ENCODE measurements at regions not wholly inside any gene's neighbourhood (a gene's known extent, or its start where the extent isn't known, plus 50 kb on each side); places are given as distances from the start of the nearest gene placed in this dataset.
"Not testable (repeated sequence)": the region's sequence is repeated elsewhere in the genome, so short reads cannot be mapped to it uniquely, and the experiment has no call there.

DNA sequence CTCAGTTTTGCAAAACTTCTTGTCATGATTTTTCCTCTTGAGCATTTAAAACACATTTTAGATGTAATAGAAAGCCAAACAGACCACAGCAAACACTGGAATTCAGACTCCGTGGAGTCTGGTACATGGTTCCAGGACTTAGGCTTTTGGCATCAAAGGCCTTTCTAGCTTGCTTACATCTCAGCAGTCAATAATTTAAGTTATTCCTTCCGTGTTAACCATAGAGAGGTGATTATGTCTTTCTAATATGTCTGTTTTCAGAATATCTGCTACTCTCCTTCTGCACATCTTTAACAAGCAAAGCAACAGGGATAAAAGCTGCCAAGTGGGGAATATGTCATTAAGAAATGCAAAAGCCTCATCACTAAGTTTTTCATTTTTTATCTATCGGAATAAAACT is 171.7 kb upstream of the CRBN start:
- Mint-ChIP-seq H3K27me3 (no peaks in the 10 kb centered on the region), H3K9me3 (peaks cover 5% of the 10 kb centered on the region), H3K4me3 (no peak overlapping the region), H3K4me1 (ENCODE audit: low read depth) (no peaks in the 10 kb centered on the region), H3K27ac (no peak overlapping the region), H3K36me3 (ENCODE audit: low read depth) (no peaks in the 10 kb centered on the region)
- DNase-seq = no peak

DNA sequence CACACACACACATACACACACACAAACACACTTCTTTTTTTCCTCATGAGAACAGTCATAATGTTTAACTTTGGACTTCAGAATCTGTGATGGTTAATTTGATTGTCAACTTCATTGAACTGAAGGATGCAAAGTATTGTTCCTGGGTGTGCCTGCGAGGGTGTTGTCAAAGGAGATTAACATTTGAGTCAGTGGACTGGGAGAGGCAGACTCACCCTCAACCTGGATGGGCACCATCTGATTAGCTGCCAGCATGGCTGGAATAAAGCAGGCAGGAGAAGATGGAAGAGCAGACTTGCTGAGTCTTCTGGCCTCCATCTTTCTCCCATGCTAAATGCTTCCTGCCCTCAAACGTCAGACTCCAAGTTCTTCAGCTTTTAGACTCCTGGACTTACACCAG is 167.6 kb upstream of the CRBN start:
- not testable (repeated sequence) for H3K4me1 Mint-ChIP-seq (ENCODE audit: low read depth); H3K27ac Mint-ChIP-seq; DNase-seq; H3K4me3 Mint-ChIP-seq; H3K36me3 Mint-ChIP-seq (ENCODE audit: low read depth); H3K9me3 Mint-ChIP-seq; H3K27me3 Mint-ChIP-seq

DNA sequence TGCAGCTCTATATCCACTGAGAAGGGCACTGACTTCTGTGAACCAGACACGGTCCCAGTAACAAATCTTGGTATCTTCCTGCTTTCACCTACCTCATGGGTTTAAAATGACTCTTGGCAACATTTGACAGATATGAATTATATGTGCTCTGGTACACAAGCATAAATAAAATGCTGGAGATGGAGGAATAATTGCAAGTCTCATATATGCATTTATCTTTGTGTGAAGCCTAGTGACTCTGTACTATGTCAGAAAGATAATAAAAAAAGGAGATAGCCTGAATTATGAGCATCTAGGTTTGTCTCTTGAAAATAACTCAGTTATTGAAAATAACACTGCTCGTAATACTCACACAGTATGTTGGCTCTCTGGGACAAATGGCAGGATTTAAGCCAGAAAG is 167.1 kb upstream of the CRBN start:
- H3K4me1 Mint-ChIP-seq (ENCODE audit: low read depth) = no peaks in the 10 kb centered on the region
- no peak overlapping the region for H3K4me3 Mint-ChIP-seq
- H3K9me3 Mint-ChIP-seq = peaks cover 5% of the 10 kb centered on the region
- H3K27ac Mint-ChIP-seq = no peak overlapping the region
- no peaks in the 10 kb centered on the region for H3K27me3 Mint-ChIP-seq
- no peaks in the 10 kb centered on the region for H3K36me3 Mint-ChIP-seq (ENCODE audit: low read depth)
- no peak for DNase-seq

DNA sequence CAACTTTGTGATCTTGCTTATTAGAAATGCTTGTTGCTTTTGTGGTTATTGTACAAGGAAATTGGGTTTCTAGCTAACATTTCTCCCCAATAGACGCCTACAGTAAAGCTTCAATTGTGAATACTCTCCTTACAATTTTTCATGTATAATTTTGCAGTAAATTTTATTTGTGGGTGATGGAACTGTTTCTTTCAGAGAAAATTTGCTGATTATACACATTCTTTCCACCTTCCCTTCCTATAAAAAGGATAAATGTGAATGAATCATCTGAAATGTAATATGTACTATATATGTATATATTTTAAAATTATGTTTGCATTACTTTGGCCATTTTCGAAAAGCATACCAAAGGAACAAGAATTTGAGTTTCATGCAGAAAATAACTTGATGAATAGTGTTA is 162.7 kb upstream of the CRBN start:
- H3K4me3 Mint-ChIP-seq = no peak overlapping the region
- no peaks in the 10 kb centered on the region for H3K4me1 Mint-ChIP-seq (ENCODE audit: low read depth)
- no peak overlapping the region for H3K27ac Mint-ChIP-seq
- no peaks in the 10 kb centered on the region for H3K36me3 Mint-ChIP-seq (ENCODE audit: low read depth)
- no peak for DNase-seq
- no peaks in the 10 kb centered on the region for H3K27me3 Mint-ChIP-seq
- H3K9me3 Mint-ChIP-seq = no peaks in the 10 kb centered on the region

DNA sequence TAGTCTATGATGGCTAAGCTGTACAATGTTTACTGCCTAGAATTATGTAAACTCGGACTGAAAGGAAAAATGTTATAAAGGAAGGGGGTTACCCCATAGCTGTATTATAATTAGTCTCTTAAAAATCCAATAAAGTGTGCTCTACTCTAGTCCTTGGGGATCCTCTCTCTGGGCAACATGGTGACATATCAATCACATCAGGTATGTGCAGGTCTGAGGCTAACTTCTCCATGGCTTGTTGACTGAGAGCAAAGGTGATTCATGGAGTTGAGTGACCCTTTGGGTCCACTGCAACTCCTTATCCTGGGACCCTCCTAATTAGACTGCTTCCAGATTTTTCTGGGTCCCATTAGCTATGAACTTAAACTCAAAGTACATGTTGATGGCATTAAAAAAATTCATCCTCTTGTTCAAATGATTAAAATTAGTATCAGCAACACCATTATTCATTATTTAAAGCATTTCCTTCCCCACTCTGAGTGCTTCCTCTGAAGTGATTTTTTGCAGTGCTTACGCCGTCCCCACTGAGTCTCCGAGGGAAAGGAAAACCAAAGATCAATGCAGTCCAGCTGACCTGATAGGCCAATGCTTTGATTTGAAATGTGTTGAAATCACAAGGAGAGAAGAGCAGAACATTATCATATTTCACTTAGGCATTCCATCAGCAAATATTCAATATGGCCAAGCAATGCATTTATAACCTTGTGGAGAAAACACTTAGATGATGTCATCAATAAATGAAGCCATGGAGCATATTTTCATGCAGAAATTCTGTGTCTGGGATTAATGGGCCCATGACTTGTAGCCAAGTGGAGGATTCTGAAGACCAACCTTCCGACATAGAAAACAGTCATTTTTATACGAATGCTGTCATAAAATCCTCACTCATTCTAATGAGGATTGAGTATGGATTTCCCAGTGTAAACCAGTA is 161.7 kb upstream of the CRBN start:
- Mint-ChIP-seq H3K4me1 (ENCODE audit: low read depth) (no peaks in the 10 kb centered on the region), H3K27ac (no peak overlapping the region)
- DNase-seq = no peak

DNA sequence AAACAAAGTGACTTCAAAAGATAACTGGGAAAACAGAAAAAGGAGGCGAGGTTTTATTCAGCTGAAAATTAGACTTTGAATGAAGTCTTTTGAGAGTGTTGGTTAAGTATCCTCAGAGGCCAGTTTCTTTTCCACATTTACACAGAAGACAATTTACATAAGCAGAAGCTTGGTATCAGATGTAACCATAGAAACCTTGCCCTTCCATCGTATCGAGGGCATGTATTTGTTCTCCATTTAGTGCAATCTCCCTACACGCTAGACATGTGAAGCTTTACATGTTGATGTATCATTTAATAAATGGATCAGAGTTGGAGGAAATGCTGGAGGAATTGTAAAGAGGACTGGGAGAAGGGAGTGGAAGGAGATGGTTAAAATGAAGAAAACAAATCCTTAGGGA is 161.0 kb upstream of the CRBN start:
- H3K36me3 Mint-ChIP-seq (ENCODE audit: low read depth) = no peaks in the 10 kb centered on the region
- no peaks in the 10 kb centered on the region for H3K9me3 Mint-ChIP-seq
- H3K4me1 Mint-ChIP-seq (ENCODE audit: low read depth) = no peaks in the 10 kb centered on the region
- no peak overlapping the region for H3K27ac Mint-ChIP-seq
- no peaks in the 10 kb centered on the region for H3K27me3 Mint-ChIP-seq
- H3K4me3 Mint-ChIP-seq = no peak overlapping the region
- DNase-seq = no peak

More for the DNA sequence above, 161.7 kb upstream of the CRBN start:
- H3K9me3 Mint-ChIP-seq = no peaks in the 10 kb centered on the region
- no peaks in the 10 kb centered on the region for H3K36me3 Mint-ChIP-seq (ENCODE audit: low read depth)
- no peaks in the 10 kb centered on the region for H3K27me3 Mint-ChIP-seq
- no peak overlapping the region for H3K4me3 Mint-ChIP-seq

DNA sequence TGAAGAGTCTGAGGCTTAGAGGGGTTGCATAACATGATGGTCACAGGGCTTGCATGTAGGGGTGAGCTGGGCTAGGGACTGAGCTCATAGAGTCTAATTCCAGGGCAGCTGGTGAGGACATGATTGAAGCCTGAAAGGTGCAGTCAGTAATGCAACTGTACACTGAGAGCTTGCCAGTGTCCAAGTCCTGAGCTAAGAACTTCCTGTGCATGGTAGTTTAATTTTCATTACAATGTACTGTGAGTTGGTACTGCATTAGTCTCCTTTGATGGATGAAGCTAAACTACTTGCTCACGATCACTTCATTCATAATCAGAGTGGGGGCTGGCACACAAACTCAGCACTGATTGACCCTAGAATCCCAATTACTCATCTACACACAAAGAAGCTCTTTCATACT is 156.4 kb upstream of the CRBN start:
- H3K4me1 Mint-ChIP-seq (ENCODE audit: low read depth) = no peaks in the 10 kb centered on the region
- H3K4me3 Mint-ChIP-seq = no peak overlapping the region
- no peak for DNase-seq

DNA sequence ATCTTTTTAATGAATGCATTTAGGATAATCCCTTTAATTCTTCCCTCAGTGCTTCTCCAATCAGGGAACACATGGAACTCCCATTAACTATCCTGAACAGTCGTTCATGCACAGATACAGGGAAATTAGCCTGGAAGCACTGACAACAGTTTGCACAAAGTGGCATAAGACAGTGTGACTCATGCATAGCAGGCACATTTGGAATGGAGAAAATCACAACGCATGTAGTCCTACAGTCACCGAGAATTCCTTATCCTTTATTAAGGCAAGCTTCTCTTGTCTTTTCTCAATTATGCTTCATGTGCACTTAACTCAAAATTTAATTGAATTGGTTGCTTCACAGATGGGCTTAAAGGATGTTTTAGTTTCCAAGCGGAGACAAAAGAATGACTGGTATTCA is 155.0 kb upstream of the CRBN start:
- H3K4me3 Mint-ChIP-seq = no peak overlapping the region
- no peaks in the 10 kb centered on the region for H3K27me3 Mint-ChIP-seq
- no peak for DNase-seq
- H3K27ac Mint-ChIP-seq = no peak overlapping the region
- H3K9me3 Mint-ChIP-seq = no peaks in the 10 kb centered on the region
- H3K4me1 Mint-ChIP-seq (ENCODE audit: low read depth) = no peaks in the 10 kb centered on the region
- no peaks in the 10 kb centered on the region for H3K36me3 Mint-ChIP-seq (ENCODE audit: low read depth)

More for the DNA sequence above, 156.4 kb upstream of the CRBN start:
- Mint-ChIP-seq H3K36me3 (ENCODE audit: low read depth) (no peaks in the 10 kb centered on the region), H3K27ac (no peak overlapping the region), H3K9me3 (no peaks in the 10 kb centered on the region), H3K27me3 (no peaks in the 10 kb centered on the region)

DNA sequence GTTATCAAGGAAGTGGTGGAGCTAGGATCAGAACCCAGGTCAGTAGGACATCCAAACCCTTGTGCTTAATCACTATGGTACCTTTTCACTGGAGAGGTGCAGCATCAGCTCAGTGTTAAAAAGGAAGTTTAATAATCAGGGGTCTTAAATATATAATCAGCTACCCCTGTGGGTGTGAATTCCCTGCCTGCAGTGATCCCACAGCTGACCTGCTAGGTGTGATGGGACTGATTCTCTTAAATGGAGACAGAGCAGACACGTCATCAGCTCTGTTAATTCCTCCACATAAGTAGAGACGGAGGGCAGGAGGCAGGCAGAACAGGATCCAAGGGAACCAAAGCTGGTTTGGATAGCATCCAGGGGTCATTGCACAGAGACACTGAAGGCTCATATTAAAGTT is 154.1 kb upstream of the CRBN start:
- Mint-ChIP-seq H3K4me1 (ENCODE audit: low read depth) (no peaks in the 10 kb centered on the region), H3K9me3 (no peaks in the 10 kb centered on the region), H3K27me3 (no peaks in the 10 kb centered on the region), H3K27ac (no peak overlapping the region), H3K4me3 (no peak overlapping the region), H3K36me3 (ENCODE audit: low read depth) (no peaks in the 10 kb centered on the region)
- no peak for DNase-seq

DNA sequence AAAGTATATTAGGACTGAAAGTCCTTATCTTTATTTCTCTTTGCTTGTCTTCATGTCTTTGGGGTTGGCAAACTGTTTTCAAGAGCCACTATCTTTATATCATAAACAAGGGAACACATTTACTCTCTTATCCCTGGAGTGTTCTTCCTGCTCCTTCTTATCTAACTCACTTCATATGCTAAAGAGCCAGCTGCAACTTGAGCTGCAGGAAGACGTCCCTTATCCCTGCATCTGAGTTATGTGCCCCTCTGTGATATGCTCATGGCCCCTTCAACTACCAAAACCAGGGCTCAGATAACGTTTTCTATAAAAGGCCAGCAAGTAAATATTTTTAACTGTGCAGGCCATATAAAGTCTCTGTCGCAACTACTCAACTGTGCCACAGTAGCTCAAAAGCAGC is 137.0 kb upstream of the CRBN start:
- H3K36me3 Mint-ChIP-seq (ENCODE audit: low read depth) = no peaks in the 10 kb centered on the region
- no peak overlapping the region for H3K4me3 Mint-ChIP-seq
- H3K9me3 Mint-ChIP-seq = peaks cover 5% of the 10 kb centered on the region
- H3K4me1 Mint-ChIP-seq (ENCODE audit: low read depth) = no peaks in the 10 kb centered on the region
- DNase-seq = no peak
- H3K27ac Mint-ChIP-seq = no peak overlapping the region
- no peaks in the 10 kb centered on the region for H3K27me3 Mint-ChIP-seq

DNA sequence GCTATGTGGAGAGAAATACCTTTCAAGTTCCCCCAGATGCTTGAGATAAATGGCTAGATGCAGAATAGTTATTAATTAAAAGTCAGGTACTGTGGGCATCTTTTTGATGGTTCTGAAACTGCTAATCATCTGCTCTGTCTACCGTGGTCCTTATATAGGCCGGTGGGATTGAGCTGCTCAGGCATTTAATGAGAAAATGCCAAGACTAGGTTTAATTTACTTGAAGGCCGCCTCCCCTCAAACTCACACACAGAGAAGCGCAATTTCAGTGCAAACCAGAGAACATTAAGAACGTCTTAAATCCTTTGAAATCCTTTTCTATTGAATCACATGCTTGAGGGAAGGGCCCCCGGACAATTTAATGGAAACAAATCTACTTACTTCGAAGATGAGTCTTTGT is 136.4 kb upstream of the CRBN start:
- H3K9me3 Mint-ChIP-seq = peaks cover 5% of the 10 kb centered on the region
- no peak for DNase-seq
- no peaks in the 10 kb centered on the region for H3K4me1 Mint-ChIP-seq (ENCODE audit: low read depth)
- no peak overlapping the region for H3K4me3 Mint-ChIP-seq
- H3K27me3 Mint-ChIP-seq = no peaks in the 10 kb centered on the region
- no peaks in the 10 kb centered on the region for H3K36me3 Mint-ChIP-seq (ENCODE audit: low read depth)
- H3K27ac Mint-ChIP-seq = no peak overlapping the region

DNA sequence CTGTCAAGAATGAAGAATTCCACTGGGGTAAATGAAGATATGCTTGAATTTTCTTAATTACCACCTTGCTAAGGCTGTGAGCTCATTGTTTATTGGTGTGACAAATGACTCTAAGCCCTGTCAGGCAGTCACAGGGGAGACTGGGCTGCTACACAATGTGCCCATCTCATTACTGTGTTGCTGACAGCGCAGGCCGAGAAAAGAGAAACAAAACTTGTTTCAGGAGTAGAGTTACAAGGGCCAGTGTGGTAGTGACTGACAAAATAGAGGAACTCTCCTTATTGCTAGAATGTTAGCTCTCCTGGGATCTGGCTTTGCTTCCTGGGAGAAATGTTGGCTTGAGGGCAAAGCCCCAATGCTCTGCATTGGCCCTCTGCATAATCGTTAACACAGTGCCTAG is 130.4 kb upstream of the CRBN start:
- H3K9me3 Mint-ChIP-seq = no peaks in the 10 kb centered on the region
- H3K36me3 Mint-ChIP-seq (ENCODE audit: low read depth) = no peaks in the 10 kb centered on the region
- no peaks in the 10 kb centered on the region for H3K4me1 Mint-ChIP-seq (ENCODE audit: low read depth)
- no peak overlapping the region for H3K4me3 Mint-ChIP-seq
- DNase-seq = no peak
- no peak overlapping the region for H3K27ac Mint-ChIP-seq
- H3K27me3 Mint-ChIP-seq = peaks cover 4% of the 10 kb centered on the region

DNA sequence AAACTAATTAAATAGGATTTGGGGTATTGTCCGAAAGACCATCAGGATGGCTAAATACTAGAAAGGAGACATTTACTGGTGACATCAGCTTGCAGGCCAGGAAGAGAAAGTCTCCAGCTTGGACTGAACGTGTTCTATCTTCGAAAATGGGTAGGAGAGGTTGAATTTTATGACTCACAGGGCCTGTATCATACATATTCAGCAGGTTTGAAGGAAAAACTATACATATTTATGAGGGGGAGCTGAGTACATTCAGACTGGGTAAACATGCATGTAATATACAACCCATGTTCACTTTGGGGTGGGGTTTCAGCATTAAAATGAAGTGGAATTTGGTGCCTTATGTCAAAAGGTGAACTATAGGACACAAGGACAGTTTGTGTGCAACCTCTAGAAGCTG is 129.3 kb upstream of the CRBN start:
- no peaks in the 10 kb centered on the region for H3K36me3 Mint-ChIP-seq (ENCODE audit: low read depth)
- no peak overlapping the region for H3K4me3 Mint-ChIP-seq
- H3K27ac Mint-ChIP-seq = no peak overlapping the region
- H3K27me3 Mint-ChIP-seq = peaks cover 7% of the 10 kb centered on the region
- H3K9me3 Mint-ChIP-seq = no peaks in the 10 kb centered on the region
- no peaks in the 10 kb centered on the region for H3K4me1 Mint-ChIP-seq (ENCODE audit: low read depth)
- no peak for DNase-seq

DNA sequence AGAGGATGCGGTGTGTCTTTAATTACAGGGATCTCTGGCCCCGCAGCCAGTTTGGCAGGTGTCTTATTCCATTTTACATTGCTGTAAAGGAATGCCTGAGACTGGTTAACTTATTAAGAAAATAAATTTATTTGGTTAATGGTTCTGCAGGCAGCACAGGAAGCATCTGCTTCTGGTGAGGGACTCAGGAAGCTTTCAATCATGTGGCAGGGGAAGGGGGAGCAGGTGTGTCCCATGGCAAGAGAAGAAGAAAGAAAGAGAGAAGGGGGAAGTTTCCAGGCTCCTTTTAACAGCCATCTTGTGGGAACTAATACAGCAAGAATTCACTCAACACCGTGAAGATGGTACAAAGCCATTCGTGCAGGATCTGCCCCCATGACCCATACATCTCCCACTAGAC is 128.0 kb upstream of the CRBN start:
- H3K27ac Mint-ChIP-seq = no peak overlapping the region
- no peaks in the 10 kb centered on the region for H3K4me1 Mint-ChIP-seq (ENCODE audit: low read depth)
- H3K27me3 Mint-ChIP-seq = peaks cover 7% of the 10 kb centered on the region
- no peak for DNase-seq
- H3K4me3 Mint-ChIP-seq = no peak overlapping the region
- H3K9me3 Mint-ChIP-seq = no peaks in the 10 kb centered on the region
- no peaks in the 10 kb centered on the region for H3K36me3 Mint-ChIP-seq (ENCODE audit: low read depth)

DNA sequence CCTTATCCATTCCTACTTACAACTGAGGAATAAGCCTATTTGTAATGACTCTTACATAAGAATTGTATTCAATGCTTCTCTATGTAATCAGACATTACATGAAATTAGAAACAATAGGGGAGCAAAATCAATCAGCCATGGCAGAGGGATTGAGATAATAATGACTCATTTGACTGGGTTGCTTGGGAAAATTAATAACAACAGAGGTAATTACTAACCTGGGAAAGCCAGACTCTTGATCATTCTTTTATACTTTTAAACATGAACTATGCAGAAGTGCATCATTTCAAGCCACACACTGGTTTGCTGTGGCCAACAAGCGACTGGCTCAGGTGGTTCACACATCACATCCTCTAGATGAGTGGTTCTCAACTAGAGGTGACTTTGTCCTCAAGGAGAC is 126.3 kb upstream of the CRBN start:
- Mint-ChIP-seq H3K4me3 (no peak overlapping the region), H3K4me1 (ENCODE audit: low read depth) (no peaks in the 10 kb centered on the region), H3K9me3 (no peaks in the 10 kb centered on the region), H3K27ac (no peak overlapping the region), H3K36me3 (ENCODE audit: low read depth) (no peaks in the 10 kb centered on the region), H3K27me3 (peaks cover 7% of the 10 kb centered on the region)
- no peak for DNase-seq

DNA sequence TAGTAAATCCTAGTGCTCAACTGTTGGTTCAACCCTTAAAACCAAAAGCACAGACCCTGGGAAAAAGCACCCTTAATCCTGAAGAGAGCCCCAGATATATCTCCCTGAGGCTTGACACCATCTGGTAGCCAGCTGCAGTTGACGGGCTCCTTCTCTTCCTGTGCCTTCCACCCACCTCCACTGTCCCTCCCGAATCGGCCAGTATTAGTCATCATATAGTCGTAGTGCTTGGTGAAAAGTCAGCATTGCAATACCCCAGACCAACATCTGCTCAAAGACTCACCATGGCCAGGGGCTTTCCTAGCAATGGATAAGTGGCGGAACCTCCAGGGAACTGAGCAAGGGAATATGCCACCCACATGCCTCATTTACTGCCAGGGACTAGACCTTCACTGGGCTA is 125.6 kb upstream of the CRBN start:
- Mint-ChIP-seq H3K4me3 (no peak overlapping the region), H3K36me3 (ENCODE audit: low read depth) (no peaks in the 10 kb centered on the region), H3K4me1 (ENCODE audit: low read depth) (no peaks in the 10 kb centered on the region), H3K9me3 (no peaks in the 10 kb centered on the region), H3K27me3 (peaks cover 7% of the 10 kb centered on the region), H3K27ac (no peak overlapping the region)
- DNase-seq = no peak
